ENCODE measurements at regions not wholly inside any gene's neighbourhood (a gene's known extent, or its start where the extent isn't known, plus 50 kb on each side); places are given as distances from the start of the nearest gene placed in this dataset.

DNA sequence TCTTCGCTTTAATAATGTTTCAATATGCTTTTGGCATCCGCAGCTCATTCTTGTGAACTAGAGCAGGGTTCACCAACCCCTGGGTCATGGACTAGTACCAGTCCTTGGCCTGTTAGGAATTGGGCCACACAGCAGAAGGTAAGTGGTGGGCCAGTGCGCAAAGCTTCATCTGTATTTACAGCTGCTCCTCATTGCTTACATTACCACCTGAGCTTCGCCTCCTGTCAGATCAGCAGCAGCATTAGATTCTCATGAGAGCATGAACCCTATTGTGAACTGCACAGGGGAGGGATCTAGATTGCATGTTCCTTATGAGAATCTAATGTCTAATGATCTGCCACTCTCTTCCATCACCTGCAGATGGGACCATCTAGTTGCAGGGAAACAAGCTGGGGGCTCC, 75.5 kb upstream of the GGTLC1 start:
- no peak overlapping the region for H3K4me3 ChIP-seq
- no peaks in the 10 kb centered on the region for H3K27me3 ChIP-seq
- H3K36me3 ChIP-seq: no peaks in the 10 kb centered on the region
- H3K27ac ChIP-seq: no peak overlapping the region
- DNase-seq (ENCODE audit: low read depth in 1 of 2, low spot score in 1 of 2): no peak
- H3K4me1 ChIP-seq (ENCODE audit: low read depth): no peaks in the 10 kb centered on the region
- H3K9me3 ChIP-seq (ENCODE audit: low read depth): no peaks in the 10 kb centered on the region
- TF ChIP-seq, protein P1, sequence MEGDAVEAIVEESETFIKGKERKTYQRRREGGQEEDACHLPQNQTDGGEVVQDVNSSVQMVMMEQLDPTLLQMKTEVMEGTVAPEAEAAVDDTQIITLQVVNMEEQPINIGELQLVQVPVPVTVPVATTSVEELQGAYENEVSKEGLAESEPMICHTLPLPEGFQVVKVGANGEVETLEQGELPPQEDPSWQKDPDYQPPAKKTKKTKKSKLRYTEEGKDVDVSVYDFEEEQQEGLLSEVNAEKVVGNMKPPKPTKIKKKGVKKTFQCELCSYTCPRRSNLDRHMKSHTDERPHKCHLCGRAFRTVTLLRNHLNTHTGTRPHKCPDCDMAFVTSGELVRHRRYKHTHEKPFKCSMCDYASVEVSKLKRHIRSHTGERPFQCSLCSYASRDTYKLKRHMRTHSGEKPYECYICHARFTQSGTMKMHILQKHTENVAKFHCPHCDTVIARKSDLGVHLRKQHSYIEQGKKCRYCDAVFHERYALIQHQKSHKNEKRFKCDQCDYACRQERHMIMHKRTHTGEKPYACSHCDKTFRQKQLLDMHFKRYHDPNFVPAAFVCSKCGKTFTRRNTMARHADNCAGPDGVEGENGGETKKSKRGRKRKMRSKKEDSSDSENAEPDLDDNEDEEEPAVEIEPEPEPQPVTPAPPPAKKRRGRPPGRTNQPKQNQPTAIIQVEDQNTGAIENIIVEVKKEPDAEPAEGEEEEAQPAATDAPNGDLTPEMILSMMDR (IDR thresholded peaks at IDR 0.05; ENCODE audit: low read depth, low read length): no peak

DNA sequence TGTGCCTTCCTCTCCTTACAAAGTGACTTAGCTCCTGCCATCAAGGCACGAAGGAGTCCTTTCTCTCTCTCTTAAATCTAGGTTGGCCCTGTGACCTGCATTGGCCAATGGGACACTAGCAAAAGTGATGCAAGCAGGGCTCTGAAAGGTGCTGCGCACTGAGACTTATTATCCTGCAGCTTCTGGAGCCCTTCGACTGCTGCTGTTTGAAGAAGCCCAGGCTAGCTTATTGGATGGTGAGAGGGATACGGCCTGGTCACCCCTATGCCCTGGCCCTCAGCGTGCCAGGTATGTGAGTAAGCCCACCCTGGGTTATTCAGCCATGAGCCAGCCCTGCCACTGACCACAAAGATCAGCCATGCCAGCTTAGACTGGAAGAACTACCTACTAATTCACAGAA, 74.5 kb upstream of the GGTLC1 start:
- no peaks in the 10 kb centered on the region for H3K4me1 ChIP-seq (ENCODE audit: low read depth)
- no peaks in the 10 kb centered on the region for H3K27me3 ChIP-seq
- no peaks in the 10 kb centered on the region for H3K9me3 ChIP-seq (ENCODE audit: low read depth)
- TF ChIP-seq, protein P1 (IDR thresholded peaks at IDR 0.05; ENCODE audit: low read depth, low read length): no peak
- DNase-seq (ENCODE audit: low read depth in 1 of 2, low spot score in 1 of 2): no peak
- H3K4me3 ChIP-seq: no peak overlapping the region
- no peaks in the 10 kb centered on the region for H3K36me3 ChIP-seq
- H3K27ac ChIP-seq: no peak overlapping the region

DNA sequence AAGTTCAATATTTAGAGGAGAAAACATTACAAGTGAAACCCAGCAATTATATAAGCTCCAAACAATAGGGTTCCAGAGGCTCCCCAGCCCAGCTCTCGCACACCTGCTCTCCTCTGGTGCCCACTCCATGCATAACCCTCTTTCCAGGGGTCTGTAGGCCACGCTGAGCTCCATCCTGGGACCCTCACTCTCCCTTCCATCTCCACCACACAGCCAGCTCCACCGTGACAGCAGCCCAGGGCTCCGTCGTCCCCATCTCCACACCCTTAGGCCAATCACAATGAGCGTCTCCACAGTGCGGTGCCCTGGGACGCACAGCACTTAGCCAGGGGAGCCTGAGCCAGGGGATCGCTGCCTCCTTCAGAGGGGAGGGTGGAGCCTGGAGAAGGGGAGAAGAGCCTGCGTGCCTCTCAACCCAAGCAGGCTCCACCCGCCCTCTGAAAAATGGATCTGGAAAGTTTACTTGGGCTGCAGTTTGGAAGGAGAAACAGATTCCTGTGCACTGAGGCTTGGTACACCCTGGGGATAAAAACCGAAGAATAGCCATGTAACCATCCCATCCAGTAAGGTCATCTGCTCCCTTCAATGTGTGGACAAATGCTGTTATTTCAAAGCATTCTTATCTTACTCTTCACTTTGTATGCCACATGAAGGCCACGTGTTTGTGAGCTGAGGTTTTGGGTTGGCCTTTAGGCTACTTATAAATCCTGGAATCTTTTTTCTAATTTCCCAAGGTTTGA, 72.4 kb upstream of the GGTLC1 start:
- TF ChIP-seq, protein P1 (IDR thresholded peaks at IDR 0.05; ENCODE audit: low read depth, low read length): no peak
- Histone ChIP-seq H3K4me3 (no peak overlapping the region), H3K27ac (no peak overlapping the region), H3K4me1 (ENCODE audit: low read depth) (no peaks in the 10 kb centered on the region), H3K36me3 (no peaks in the 10 kb centered on the region), H3K27me3 (no peaks in the 10 kb centered on the region), H3K9me3 (ENCODE audit: low read depth) (no peaks in the 10 kb centered on the region)
- peak in 1 of 2 donors; percentile 4 for DNase-seq (ENCODE audit: low read depth in 1 of 2, low spot score in 1 of 2)

DNA sequence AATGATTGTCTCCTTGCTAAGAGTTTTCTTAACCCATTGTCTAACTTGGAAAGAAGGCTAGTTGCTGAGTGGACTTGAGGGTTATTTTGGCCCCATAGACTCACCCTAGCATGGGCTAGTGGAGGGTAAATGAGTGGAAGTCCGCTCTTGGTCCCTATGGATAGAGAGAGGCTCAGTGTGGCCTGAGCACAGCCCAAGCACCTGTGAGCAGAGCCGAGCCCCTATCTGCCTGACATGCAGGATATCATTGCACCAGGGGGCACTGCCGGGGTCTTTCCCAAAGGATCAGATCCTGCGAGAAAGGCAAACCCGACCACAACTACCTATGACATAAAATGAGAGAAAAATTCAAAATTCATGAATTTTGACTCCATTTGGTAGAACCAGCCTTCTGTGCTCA, 70.6 kb upstream of the GGTLC1 start:
- no peak for DNase-seq (ENCODE audit: low read depth in 1 of 2, low spot score in 1 of 2)
- no peaks in the 10 kb centered on the region for H3K27me3 ChIP-seq
- no peaks in the 10 kb centered on the region for H3K4me1 ChIP-seq (ENCODE audit: low read depth)
- H3K36me3 ChIP-seq: no peaks in the 10 kb centered on the region
- TF ChIP-seq, protein P1 (IDR thresholded peaks at IDR 0.05; ENCODE audit: low read depth, low read length): no peak
- H3K27ac ChIP-seq: no peak overlapping the region
- H3K4me3 ChIP-seq: no peak overlapping the region
- no peaks in the 10 kb centered on the region for H3K9me3 ChIP-seq (ENCODE audit: low read depth)

DNA sequence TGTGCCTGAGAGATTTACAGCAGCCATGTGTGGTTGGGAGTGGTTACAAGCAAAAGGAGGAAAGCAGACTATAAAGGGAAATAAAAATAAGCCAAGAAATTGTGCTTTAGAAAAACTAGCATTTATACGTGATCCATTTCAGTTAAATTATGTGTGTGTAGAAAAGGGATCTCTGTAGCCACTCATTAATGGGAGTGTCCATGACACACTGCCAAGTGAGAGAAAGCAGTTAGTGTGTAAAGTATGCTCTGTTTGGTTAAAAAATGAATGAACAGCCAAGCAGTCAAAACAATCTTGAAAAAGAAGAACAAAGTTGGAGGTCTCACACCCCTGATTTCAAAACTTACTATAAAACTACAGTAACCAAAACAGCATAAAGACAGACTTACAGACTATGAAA, 67.9 kb upstream of the GGTLC1 start:
- Histone ChIP-seq H3K4me1 (ENCODE audit: low read depth) (no peaks in the 10 kb centered on the region), H3K27me3 (no peaks in the 10 kb centered on the region), H3K27ac (no peak overlapping the region), H3K4me3 (no peak overlapping the region), H3K9me3 (ENCODE audit: low read depth) (no peaks in the 10 kb centered on the region), H3K36me3 (no peaks in the 10 kb centered on the region)
- TF ChIP-seq, protein P1 (IDR thresholded peaks at IDR 0.05; ENCODE audit: low read depth, low read length): no peak
- no peak for DNase-seq (ENCODE audit: low read depth in 1 of 2, low spot score in 1 of 2)

Data from cardiac muscle cell (in vitro differentiated cells and primary cell).